Activated CD4-positive, alpha-beta T cell treated with anti-CD3 and anti-CD28 coated beads, Interleukin-2, amount 50 U/mL, for 24 hours (primary cell): ENCODE measurements at regions not wholly inside any gene's neighbourhood (a gene's known extent, or its start where the extent isn't known, plus 50 kb on each side); places are given as distances from the start of the nearest gene placed in this dataset.

Source experiments
- DNase-seq, 2 donors: peaks; one replicate each; pipeline ENCODE4 v3.0.0-alpha.2; 2020; ENCODE audit warnings: low read depth in 1 of 2, low spot score in 1 of 2

DNA sequence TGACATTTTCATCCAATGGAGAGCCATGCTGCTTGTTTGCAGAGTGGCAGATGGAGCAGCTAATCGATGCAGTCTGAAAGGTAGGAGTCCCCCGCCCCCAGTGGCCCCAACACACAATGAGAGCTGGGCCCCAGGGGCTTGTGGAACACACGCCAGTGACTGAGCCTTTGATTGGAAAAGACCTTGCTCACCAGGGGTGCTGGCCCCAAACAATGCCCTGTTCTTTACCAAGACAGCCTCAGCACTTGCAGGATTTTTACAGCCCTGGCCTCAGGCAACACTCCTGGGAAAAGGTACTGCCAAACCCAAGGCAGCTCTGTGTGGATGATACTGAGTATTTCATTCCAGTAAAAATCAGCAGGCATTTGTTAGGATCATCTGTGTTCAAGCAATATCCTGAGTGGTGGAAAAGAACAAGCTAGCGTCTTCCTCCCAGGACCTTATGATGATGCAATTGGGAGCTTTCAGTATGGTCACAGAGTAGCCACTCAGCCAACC, 276.8 kb upstream of the CLINT1 start:
- no peak for DNase-seq

DNA sequence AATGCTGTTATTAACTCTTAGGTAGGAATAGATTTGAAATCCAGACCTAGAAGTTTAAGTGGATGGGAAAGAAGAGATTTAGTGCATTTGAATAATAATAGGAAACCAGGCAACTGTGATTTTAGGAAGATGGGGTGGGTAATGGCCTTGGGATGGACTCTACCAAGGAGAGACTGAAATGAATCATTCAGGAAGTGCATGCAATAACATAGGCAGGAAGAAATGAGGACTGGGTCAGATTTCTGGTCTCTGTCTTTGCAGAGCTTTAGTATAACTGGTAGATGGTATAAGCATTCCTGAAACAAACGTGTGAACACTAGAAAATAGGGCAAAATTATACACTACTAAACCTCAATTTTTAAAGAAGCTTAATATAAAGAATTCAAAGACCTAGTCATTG, 274.4 kb upstream of the CLINT1 start:
- no peak for DNase-seq

DNA sequence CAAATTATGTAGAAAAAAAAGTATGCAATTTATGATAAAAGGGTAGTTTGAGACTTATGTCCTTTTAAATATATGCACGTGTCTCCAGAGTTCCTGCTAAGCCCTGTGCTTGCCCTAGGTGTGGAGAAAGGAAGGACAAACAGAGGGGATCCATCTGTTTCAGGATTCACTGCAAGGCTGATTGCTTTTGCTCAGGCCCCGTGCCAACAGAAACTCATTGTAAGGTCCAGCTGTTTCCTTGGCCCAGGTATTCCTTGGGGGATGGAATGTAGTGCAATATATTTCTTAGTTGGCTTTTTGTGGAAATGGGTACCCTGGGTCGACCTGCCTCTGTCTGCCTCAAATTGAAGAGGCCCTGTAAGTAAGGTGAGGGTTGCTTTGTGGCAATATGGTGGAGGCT, 268.6 kb upstream of the CLINT1 start:
- no peak for DNase-seq

DNA sequence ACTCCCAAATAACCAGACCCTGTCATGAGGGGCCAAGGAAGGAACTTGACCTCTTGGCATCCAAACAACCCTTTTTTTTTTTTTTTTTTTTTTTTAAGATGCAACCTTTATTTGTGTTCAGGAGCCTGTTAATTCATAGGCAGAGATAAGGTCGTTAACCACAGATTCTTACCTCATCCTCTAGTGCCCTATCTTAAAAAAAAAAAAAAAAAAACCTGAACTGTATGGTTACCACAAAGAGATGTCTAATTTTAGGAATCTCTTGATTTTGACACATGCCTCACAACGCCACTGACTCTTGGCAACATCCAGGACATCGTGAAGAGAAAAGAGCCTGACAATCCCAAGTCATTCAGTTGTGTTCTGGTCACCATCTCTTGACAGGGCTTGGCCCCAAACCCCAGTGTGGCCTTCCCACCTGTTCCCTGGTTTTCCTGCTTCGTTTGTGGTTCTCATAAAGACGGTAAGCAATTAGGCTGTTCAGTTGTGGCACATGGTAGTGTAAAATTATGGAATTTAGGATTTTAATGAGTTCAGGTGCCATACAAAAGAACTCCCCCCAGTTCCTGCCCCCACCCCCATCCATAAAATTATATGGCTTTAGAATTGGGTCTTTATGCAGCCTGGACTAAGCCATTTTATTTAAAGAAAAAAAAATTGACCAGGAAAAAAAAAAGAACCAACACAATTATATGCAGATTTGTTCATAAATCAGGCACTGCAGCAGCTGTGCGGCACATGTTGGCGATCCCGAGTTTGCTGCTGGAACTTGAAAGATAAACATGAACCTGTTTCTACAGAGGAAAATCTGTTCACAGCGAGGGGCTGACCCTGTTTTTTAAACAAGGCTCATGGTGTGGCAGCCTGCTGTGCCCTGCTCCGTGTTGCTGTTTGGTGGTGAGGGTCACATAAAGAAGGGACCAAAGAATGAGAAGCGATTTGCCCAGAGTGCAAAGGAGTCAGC, 267.8 kb upstream of the CLINT1 start:
- no peak for DNase-seq

DNA sequence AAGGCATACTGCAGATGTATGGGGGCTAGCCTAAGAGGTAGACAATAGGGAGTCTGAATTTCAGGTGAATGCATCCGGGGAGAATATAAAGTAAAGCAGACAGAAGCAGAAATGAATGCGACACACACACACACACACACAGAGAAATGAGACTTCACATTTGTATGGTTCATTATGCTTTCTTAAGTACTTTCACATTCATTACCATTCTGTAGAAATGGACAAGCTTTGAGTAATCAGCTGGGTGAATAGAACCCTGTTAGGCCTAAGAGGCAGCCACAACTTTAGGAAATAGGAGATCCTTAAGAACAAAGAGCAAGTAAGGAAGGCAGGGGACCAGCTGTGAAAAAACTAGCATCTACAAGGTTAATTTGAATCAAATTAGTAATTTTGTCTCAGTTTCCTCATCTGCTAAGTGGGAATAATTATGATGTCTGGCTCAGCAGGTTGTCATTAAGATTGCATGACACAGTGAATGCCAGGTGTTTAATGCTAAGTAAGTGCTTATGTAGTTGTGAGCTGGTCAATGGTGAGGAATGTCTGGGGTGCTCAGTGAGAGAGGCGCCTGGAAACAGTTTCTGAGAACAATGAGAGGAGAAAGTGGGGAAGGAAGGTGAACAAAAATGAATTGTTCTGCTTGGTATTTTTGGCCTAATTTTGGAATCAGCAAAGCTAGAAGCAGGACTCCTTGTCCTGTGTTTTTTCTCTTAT, 265.8 kb upstream of the CLINT1 start:
- no peak for DNase-seq

DNA sequence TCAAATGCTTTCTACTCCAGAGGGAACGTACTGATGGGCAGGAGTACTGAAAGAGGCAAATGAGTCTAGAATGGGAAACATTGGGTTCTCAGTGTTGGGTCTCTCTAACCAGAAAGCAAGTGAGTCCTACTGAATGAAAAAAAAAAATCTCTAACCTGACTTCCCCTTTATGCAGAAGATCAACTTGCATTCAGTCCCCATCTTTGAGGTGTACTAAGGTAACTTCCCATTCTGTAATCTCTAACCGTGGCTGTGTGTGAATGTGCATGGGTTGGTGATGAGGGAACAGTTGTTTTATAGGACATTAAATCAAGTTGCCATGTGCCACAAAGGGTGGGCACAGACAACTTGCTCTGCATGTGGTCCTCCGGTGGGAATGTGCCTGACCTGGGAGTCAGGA, 264.6 kb upstream of the CLINT1 start:
- no peak for DNase-seq

DNA sequence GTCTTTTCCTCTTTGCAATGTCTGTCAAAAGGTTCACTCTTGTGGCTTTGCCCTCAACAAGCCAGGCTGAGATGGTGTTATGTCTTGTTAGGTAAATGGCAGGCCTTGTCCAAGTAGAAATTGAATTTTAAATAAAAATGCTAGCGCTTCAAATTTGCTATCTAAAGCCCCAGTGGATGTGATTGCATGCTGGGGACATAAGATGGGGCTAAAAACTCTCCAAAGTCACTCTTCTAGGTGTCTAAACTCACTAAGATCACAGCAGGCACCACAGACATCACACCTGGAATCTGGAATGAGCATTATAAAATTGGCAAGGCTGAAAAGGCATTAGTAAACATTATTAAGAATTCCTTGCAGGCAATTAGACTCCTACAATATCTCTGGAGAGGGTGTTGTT, 262.7 kb upstream of the CLINT1 start:
- no peak for DNase-seq

DNA sequence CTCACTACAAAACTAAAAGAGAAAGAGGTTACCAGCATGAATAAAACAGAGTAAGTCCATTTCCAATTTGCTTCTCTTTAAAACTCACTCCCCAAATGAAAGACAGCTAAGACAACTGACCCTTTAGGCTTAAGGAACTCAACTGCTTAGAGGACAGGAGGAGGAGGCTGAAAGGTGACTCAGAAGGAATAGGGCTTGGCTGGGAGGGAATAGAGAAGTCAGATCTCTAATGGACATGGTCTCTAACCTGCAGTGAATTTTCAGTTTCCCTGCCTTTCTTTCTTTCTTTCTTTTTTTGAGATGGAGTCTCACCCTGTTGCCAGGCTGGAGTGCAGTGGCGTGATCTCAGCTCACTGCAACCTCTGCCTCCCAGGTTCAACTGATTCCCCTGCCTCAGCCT, 261.8 kb upstream of the CLINT1 start:
- no peak for DNase-seq

DNA sequence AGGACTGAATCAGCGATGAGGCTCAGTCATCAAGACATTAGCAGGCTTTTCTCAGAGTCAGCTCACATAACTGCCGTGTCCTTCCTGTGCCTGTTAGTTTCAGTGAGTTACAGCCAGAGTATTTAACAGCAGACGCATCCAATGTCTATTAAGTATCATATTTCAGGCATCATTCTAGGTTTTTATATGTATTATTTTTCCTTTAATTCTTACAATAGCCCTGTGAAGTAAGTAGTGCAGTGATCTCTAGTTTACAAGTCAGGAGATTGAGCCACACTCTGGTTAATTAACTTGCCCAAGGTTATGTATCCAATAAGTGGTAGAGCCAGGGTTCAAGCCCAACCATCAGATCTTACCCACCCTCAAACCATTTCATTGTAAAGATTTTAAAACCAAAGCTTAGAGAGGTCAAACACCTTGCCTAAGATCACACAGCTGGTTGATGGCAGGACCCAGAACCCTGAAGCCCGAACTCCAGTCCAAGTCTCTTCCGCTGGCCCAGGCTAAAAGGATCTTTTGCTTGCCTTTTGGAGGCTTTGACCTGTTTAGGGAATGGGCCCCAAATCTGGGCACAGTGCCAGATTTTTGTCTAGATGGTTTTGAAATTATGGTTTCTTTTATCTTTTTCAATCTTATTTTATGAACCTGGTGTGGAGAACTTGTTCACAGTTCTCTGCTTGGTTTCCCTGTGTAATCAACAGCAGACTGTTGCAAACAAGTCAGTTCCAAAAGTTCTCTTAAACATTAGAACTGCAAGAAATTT, 261.2 kb upstream of the CLINT1 start:
- DNase-seq: no peak

DNA sequence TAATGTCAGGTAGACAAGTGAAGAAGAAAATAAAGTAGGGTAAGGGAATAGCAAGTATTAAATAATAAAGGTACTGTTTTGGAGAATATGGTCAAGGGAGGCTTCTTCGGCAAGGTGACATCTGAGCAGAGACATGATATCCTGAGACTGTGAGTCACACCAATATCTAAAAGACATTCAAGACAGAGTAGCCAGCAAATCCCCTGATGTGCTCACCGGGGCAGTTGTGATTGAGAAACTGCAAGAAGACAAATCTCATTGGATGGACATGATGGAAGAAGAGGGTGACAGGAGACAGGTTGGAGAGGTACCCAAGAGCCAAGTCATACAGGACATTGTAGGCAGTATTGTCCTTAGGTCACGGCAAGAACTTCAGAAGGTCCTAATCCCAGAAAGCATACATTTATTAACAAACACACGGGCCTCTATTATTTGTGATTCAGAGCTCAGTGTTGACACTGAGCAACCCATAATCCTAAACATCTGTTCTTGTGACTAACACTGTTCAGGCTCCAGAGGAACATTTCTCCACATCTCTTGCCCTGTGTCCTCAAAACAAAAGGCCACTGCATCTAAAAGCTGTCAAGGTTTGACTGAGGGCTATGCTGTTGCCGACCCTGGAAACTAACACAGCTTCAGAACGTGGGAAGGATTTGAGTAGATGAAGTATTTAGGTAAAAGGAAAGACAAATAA, 258.7 kb upstream of the CLINT1 start:
- no peak for DNase-seq

DNA sequence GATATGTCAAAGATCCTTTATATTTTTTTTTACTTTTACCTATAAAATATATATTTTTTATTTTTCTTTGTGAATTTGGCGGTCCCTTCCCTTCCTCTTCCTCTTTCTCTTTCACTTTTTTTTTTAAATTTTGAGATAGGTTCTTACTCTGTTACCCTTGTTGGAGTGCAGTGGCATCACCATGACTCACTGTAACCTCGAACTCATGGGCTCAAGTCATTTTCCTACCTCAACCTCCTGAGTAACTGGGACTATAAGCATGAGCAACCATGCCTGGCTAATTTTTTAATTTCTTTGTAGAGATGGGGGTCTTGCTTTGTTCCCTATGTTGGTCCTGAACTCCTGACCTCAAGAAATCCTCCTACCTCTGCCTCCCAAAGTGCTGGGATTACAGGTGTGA, 258.0 kb upstream of the CLINT1 start:
- no peak for DNase-seq

DNA sequence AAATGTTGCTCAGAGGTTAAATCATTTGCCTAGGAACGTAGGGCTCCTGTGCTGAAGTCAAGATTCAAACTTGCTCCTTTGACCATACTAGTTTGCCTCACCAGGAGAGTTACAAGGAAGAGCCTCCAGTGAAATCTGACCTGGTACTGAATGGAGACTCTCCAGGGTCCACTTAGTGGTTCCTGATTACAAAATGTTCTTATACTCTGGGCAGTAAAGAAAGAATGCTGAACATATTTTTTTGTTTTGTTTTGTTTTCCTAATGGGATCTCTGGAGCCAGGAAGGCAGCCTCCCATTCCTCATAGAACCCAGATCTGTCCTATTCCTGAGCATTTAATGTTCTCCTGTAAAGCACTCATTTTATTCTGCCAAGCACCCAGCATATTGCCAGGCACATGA, 256.5 kb upstream of the CLINT1 start:
- no peak for DNase-seq

DNA sequence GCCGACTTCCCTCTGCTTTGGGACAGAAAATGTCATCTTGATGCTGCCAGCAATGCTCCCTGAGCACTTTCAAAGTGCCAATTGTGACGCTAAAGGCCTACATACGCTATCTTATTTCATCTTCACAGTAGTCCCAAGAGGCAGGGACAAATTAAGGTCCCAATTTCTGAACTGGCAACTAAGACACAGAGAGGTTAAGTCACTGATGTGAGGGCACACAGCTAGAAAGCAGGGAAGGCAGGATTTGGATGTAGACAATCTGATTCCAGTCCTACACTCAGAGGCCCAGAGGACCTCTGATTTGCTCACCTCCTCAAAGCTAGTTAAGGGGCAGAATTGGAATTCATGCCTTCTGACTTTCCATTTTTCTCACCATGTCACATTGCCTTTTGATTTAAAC, 249.2 kb upstream of the CLINT1 start:
- DNase-seq: no peak

DNA sequence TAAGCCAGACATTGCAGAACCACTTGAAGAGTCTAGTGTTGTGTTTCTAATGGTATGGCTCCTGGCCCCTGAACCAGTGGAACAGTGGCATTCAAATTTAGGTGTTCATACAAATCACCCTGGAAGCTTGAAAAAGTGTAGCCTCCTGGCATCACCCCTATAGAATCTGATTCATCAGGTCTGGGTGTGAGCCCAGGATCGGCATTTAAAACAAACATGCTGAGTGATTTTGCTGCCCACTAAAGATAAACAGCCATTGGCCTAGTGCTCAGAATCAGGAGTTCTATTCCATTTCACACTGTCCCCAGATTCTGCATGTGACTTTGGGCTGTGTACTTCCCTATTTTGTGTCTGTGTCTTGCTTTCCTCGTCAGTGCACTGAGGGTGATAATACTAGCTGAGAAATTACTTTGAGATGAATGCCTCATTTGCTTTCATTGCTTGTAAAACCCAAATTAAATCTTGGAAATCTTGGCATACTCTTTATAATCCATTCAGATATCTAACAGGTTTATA, 241.5 kb upstream of the CLINT1 start:
- no peak for DNase-seq

DNA sequence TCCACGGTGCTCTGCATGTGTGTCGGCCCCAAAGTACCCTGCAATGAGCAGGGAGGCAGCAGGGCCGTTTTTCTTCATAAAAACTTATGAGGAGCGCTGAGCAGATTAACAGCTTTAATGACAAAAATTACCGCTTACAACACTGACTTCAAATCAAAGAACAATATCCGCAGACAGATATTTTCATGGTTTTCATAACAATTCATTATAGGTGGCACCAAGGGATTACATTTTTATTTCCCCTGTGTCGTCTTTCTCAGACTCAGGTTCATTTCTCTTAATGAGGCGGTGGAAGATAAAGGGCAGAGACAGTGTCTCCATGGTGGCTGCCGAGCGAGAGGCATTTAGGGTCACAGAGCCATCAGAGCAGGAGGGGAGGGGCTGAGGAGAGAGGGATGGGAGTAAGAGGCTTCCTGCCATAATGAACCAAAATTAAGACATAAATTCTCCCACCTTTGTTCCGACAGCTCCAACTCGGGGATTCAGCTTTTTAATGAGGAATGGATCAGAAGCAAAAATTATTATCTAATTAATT, 240.7 kb upstream of the CLINT1 start:
- no peak for DNase-seq

DNA sequence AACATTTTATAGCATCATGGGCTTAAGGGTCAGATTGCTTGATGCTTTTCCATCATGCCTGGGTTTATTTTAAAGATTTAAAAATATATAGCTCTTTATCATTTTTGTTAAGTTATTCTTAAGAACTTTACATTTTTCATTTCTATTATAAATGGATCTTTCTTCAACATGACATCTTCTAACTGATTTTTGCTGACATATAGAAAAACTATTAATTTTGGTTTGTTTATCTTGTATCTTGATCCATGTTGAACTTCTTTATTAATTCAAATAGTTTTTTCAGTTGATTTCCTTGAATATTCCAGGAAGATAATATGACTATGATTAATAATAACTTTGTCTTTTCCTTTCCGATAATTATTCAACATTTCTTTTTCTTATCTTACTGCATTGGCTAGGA, 237.9 kb upstream of the CLINT1 start:
- DNase-seq: no peak

DNA sequence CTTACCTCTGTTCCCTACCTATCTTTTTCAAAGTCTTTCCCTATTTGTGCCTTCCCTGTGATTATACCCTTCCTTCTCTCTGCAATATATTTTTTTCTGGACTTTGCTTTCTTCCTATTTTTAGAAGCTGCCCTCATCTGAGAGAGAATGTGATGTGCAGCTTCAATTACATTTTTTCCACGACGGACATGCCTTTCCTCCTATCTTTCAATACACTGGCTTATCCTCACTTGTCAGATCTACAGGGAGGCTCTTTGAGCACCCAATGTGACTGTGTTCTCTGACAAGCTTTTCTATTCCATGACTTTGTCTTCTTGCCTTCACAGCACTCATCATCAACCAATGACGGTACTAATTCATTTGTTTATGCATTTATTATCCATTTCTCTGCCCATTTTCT, 227.9 kb upstream of the CLINT1 start:
- DNase-seq: no peak

DNA sequence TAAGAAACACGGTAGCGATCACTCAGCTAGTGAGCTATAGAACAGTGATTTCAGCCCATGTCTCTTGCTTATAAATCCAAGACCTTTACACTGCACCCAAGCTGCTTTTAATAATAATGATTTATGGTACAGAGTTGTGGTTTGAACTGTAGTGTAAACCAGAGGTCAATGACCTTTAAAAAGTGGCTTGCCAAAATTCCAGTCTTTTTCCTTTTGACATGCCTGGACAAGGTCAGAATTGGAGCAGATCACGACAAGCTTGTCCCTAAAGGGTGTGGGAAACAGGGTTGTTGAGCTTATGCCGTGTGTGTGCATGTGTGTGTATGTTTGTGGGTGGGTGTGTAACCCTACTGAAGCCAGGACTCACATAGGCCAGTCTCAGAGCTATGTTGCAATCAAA, 225.3 kb upstream of the CLINT1 start:
- DNase-seq: no peak

DNA sequence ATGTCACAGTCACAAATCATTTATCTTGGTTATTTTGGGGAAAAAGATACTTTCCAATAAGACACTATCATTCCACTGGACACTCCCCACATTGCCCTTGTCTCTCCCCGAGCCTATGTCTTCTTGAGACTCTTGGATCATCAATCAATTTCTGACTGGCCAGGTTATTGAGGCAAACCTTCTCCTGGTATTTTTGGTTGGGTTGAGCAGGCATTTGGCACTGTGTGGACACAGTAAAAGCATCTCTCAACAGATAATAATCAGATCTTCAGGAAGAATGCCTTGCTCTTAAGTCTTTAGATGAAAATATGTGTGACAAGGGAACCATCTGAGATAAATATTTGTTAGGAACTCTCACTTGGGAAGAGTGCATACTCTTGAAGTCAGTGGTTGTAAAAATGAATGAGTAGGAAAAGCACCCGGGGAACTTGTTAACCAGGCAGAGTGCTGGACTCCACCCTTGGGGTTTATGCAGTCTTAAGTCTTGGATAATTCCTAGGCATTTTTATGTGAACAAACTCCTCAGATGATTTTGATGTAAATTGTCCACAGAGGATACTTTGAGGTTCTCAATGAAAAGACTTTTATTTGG, 223.8 kb upstream of the CLINT1 start:
- DNase-seq: no peak

DNA sequence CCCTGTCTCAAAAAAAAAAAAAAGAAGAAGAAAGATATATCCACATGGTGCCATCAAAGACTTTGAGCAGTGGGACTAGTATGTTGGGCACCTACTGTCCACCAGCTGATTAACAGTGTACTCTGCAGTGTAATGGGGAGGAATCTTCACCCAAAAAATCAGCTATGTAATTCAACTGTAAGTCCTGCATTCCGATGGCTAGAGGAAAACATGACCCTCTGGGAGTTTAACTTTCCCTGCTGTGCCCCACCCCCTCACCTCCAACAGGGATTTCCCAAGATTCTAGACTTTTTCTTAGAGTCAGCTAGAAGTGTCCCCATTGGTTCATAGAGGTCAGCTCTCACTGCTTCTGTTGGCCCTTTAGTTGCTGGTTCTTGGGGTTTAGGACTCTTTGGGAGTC, 221.2 kb upstream of the CLINT1 start:
- DNase-seq: no peak
